GM03348 (cell line): ENCODE measurements at regions not wholly inside any gene's neighbourhood (a gene's known extent, or its start where the extent isn't known, plus 50 kb on each side); places are given as distances from the start of the nearest gene placed in this dataset.
"Not testable (repeated sequence)": the region's sequence is repeated elsewhere in the genome, so short reads cannot be mapped to it uniquely, and the experiment has no call there.

ENCODE experiments used
- DNase-seq: peaks from one replicate; pipeline ENCODE4 v3.0.0; 2012; ENCODE audit warnings: low spot score

DNA sequence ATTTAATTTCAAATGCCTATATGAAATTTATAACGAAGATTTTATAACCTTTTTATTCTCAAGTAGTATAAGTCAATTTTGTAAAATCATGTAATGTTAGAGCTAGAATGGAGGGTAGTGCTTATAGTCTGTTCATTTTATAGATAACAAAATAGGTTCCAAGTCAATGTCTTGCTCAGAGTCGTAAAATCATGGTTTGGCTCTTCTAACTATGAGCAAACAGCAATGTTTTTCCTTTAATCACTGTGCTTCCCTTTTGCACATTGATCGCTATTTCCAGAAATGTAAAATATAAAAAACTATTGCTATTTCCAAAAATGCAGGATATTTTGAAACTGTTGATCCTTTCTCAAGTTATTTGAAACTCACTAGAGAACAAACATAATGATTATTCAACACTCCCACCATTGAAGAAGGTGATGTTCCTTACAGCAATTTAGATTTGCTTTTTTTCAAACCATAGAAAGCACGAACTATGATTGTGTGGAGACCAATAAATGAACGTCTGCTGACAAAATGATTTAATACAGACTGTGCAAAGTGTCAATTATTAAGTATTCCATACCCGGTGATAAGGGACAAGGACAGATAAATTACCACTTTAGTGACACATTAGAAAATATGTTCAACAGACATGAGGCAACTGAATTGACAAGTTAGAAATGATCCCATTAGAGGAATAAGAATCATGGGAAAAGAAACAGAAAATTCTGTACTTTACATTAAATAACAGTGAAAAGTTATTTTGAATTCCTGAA is 412.1 kb upstream of the TECRL start:
- no peak for DNase-seq

DNA sequence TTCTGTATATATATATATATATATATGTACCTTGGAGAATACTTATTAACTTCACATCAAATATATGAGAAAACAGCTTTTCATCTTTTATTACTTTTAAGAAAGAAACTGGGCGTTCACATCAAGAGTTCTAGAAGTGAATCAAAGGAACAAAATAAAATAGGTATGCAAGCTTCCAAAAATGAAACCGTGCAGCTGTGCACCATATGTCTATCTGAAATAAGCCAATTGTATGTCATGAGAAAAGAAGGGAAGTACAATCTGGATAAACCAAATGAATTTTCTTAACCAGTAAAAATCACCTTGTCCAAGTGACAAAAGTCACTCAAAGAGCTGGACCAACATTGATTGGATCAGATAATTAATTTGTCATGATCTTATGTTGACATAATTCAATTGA is 405.4 kb upstream of the TECRL start:
- DNase-seq: no peak

GRCh38 chr4:64807821-64808220 is 398.6 kb upstream of the TECRL start:
- no peak for DNase-seq

- DNase-seq: no peak
These were observed 390.5 kb upstream of the TECRL start for GRCh38 chr4:64799751-64800150.

DNA sequence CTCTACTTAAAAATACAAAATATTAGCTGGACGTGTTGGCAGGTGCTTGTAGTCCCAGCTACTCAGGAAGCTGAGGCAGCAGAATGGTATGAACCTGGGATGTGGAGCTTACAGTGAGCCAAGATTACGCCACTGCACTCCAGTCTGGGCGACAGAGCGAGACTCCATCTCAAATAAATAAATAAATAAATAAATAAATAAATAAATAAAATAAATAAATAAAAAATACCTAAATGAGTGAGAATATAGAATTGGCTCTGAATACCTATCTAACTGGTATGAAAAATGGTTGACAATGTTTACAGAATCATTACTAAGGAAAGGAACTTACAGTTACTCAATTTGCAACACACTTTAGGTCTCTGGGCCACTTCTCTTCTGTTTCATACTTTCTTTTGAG is 389.6 kb upstream of the TECRL start:
- not testable (repeated sequence) for DNase-seq

DNA sequence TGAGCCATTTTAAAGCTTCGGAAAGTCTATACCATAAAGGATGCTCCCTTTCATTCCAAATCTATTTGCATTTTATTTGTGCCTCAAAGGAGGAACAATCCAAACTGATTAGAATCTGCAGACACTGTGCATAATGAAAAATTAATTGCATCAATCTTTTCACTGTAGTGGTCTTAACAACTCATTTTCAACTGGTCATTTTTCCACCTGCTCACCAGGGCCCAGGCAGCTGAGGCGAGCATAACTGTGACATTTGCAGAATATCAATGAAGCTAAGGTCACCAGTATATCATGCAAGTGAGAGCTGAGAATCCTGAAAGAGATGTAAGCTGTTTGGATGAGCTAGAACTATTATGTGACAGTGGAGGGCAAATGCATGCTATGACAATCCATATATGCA is 387.3 kb upstream of the TECRL start:
- no peak for DNase-seq

DNA sequence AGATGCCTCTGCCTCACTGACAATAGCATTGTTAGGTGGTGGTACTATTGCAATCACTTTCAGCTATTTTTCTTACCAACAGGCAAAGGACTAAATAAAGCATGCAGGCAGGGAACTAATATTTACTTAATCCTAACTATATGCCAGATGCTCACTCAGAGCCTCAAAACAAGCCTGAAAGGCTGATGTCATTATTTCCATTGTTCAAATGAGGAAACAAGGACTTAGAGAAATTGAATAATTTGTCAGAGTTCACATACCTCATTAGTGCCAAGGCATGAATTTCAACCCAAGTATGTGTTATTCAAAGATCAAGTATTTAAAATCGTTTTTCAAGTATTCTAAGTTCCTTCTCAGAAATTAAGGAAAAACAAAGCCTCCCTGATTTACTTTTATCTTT is 374.9 kb upstream of the TECRL start:
- DNase-seq: peak; percentile 23

- DNase-seq: peak; percentile 35
These were observed 372.6 kb upstream of the TECRL start for GRCh38 chr4:64781737-64782326.

- DNase-seq: no peak
These were observed 371.4 kb upstream of the TECRL start for GRCh38 chr4:64780664-64781063.

DNA sequence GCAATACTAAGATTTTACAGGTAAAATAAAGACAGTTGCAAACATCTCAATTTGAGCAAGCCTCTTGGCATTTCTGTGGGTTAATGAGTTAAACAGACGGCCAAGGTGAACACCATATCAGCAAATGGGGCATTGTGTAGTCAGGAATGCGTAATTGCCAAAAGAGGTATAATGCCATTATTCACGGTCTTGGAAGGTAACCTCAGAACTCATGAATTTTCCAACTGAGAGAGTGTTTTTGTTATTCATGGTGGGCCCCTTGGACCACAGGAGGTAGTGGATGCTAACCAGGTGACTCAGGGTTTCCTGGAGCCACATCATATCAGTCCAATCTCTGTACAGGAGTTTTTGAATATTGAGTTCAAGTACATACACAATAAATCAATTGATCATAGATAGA is 368.0 kb upstream of the TECRL start:
- DNase-seq: no peak

DNA sequence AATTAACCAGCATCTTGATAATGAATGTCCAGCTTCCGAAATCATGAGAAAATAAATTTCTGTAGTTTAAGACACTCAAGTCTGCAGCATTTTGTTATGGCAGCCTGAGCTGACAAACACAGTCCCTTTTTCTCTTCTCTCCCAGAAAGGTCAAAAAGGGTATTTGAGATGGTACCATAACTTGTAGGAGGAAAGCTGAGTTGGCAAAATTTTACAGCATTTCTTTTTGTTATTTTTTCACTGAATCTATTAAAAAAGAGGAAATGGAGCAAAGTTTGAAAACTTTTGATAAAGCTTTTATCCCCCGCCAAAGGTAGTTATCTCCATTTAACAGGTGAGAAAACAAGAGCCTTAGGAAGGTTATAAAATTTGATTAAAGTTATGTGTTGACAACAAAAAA is 367.6 kb upstream of the TECRL start:
- DNase-seq: no peak

DNA sequence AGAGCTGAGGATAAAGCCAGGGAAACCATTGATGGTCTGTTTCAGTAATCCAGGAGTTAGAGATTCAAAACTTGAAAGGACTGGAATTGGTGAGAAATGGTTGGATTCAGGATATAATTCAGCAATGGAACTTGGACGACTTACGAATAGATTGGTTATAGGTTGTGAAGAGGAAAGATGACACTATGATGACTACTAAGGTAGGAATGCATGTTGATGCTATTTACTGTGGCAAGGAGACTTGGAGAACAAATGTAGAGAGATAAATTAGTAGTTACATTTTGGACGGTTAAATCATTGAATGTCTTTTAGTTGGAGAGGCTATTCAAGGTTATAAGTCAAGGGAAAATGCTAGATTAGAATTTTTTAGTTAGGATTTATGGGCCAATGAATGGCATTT is 365.4 kb upstream of the TECRL start:
- DNase-seq: no peak

DNA sequence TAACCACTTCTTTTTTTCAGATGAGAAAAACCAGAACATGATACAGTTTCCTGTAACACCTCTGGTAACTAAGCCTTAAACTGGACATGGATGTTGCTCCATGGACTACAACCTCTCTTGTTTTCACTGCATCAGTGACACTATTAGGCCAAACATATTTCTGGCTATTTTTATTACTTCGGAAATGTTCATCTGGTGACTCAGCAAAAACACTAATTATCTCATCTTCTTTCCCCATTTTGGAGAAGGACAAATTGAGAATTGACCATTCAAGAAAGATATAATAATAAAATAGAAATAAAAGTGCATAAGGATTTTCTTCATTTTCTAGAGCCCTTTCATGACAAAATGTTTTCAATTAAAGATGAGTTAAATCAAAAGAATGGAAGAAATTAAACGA is 361.9 kb upstream of the TECRL start:
- no peak for DNase-seq

- no peak for DNase-seq
These were observed 358.3 kb upstream of the TECRL start for GRCh38 chr4:64767547-64767946.

DNA sequence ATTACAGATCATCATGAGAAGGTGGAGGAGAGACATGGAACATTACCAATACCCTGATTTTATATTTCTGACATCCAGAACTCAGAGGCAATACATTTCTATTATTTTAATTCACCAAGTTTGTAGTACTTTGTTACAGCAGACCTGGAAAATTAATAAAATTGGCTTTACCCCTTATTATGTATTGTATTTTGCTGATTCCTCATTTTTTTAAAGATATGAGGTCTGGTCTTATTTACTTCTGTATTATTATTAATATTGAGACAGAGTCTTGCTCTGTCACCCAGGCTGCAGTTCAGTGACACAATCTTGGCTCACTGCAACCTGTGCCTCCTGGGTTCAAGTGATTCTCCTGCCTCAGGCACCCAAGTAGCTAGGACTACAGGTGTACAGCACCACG is 357.3 kb upstream of the TECRL start:
- no peak for DNase-seq

- no peak for DNase-seq
These were observed 346.8 kb upstream of the TECRL start for GRCh38 chr4:64756016-64756415.

DNA sequence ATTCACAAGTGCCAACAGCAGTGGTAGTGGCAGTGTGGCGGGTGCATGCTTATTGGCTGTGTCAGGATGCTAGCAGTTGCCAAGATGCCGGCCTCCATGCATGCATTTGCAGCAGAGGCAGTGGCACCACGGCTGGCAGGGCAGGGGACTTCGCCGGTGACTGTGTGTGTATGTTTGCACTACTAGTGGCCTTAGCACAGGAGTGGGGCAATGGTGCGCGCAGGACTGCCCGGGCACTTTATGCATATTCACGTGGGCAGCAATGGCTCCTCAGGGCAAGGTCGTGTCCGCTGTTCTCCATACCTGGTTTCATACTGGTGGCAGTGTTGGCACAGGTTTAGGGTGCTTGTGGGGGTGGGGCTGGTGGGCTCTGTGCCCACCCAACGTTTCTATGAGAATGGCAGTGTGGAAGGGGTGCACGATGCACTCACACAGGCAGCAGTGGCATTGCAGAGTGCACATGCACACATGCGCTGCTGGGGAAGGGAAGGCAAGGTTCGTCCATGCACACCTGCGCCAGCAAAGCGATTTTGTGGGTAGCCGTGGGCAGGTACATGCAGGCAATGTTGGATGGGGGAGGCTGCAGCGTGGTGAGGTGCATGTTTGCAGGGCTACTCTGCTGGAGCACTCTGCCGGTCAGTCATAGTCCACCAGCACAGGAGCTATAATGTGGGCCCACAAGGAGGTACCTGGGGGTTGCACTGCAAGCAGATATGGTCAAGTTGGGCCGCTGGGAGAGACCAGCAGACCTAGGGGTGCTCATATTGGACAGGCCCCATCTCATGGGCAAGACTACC is 338.9 kb upstream of the TECRL start:
- DNase-seq: no peak

DNA sequence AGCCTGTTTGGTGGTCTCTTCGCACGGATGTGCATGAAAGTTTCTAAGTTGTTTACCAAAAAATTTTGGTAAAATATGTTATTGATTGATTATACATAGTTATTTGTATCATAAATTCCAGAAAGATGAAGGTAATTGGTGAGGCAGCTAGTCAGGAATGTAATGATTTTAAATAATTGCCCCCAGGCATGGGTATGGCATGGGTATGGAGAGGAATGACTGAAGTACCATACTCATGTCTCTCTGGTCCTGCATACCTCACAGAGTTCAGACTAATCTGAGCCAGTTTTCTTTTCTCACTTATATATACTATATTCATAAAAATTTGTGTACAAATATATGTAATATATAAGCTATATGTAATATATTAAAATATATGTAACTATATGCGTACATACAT is 329.0 kb upstream of the TECRL start:
- DNase-seq: no peak

DNA sequence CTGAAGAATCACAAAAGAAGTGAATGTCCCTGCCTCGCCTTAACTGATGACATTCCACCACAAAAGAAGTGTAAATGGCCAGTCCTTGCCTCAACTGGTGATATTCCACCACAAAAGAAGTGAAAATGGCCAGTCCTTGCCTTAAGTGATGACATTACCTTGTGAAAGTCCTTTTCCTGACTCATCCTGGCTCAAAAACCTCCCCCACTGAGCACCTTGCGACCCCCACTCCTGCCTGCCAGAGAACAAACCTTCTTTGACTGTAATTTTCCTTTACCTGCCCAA is 328.5 kb upstream of the TECRL start:
- not testable (repeated sequence) for DNase-seq

GRCh38 chr4:64737026-64737853 is 328.0 kb upstream of the TECRL start:
- no peak for DNase-seq

DNA sequence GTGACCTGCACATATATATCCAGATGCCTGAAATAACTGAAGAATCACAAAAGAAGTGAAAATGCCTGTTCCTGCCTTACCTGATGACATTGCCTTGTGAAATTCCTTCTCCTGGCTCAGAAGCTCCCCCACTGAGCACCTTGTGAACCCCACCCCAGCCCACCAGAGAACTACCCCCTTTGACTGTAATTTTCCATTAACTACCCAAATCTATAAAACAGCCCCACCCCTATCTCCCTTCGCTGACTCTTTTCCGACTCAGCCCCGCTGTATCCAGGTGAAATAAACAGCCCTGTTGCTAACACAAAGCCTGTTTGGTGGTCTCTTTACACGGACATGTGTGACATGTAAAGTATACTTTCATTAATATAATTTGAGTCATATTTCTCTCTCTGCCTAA is 320.3 kb upstream of the TECRL start:
- no peak for DNase-seq

DNA sequence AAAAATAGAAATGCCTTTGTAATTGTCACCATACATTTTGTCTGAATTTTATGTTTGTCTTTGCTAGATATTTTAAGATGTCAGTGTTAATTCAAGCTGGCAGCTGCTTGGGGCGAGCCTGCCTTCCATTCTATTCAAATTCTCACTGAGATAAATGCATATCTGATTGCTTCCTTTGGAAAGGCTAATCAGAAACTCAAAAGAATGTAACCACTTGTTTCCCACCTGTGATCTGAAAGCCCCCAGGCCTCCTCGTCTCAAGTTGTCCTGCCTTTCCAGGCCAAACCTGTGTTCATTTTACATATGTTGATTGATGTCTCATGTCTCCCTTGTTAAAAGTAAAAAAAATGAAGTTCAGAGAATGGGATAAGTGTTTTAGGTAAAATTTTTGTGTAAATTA is 318.7 kb upstream of the TECRL start:
- DNase-seq: no peak

DNA sequence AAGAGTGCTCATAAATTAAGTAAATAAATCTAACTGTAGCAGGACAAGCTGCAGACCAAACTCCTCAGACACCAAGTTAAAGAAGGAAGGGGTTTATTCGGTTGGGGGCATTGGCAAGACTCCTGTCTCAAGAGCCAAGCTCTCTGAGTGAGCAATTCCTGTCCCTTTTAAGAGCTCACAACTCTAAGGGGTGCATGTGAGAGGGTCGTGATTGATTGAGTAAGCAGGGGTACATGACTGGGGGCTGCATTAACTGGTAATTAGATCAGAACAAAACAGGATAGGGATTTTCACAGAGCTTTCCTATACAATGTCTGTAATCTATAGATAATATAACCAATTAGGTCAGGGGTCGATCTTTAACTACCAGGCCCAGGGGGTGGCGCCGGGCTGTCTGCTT is 318.1 kb upstream of the TECRL start:
- DNase-seq: not testable (repeated sequence)
